ENCODE measurements at regions not wholly inside any gene's neighbourhood (a gene's known extent, or its start where the extent isn't known, plus 50 kb on each side); places are given as distances from the start of the nearest gene placed in this dataset.

- no peak for DNase-seq (ENCODE audit: low spot score in 2 of 2)
- H3K9me3 ChIP-seq: no peaks in the 10 kb centered on the region
- no peaks in the 10 kb centered on the region for H3K27me3 ChIP-seq (ENCODE audit: low read depth)
- in situ Hi-C loops (cut with MboI; ENCODE audit: low sequenced_read_pairs): no loop called here
- H3K4me3 ChIP-seq: no peak overlapping the region
- H3K4me1 ChIP-seq: no peaks in the 10 kb centered on the region
- no peaks in the 10 kb centered on the region for H3K36me3 ChIP-seq (replicated peaks)
Measured at GRCh38 chr6:8268156-8268555, 165.8 kb upstream of the EEF1E1 start.

- Histone ChIP-seq H3K36me3 (replicated peaks) (no peaks in the 10 kb centered on the region), H3K4me1 (no peaks in the 10 kb centered on the region), H3K4me3 (no peak overlapping the region), H3K9me3 (no peaks in the 10 kb centered on the region), H3K27me3 (ENCODE audit: low read depth) (no peaks in the 10 kb centered on the region)
- in situ Hi-C loops (cut with MboI; ENCODE audit: low sequenced_read_pairs): no loop called here
- DNase-seq (ENCODE audit: low spot score in 2 of 2): no peak
Measured at GRCh38 chr6:8260610-8261009, 158.3 kb upstream of the EEF1E1 start.

- H3K4me1 ChIP-seq: no peaks in the 10 kb centered on the region
- H3K4me3 ChIP-seq: no peak overlapping the region
- no peaks in the 10 kb centered on the region; the same call in 1 of the 2 replicates for H3K27me3 ChIP-seq (ENCODE audit: low read depth)
- DNase-seq (ENCODE audit: low spot score in 2 of 2): no peak
- no peaks in the 10 kb centered on the region for H3K36me3 ChIP-seq (replicated peaks)
- in situ Hi-C loops (cut with MboI; ENCODE audit: low sequenced_read_pairs): no loop called here
- H3K9me3 ChIP-seq: no peaks in the 10 kb centered on the region
Measured at GRCh38 chr6:8246403-8246802, 144.1 kb upstream of the EEF1E1 start.

GRCh38 chr6:8245726-8246125 lies 143.4 kb upstream of the EEF1E1 start:
- H3K4me3 ChIP-seq: no peak overlapping the region
- in situ Hi-C loops (cut with MboI; ENCODE audit: low sequenced_read_pairs): no loop called here
- H3K4me1 ChIP-seq: no peaks in the 10 kb centered on the region

GRCh38 chr6:8243475-8243874 lies 141.1 kb upstream of the EEF1E1 start:
- Histone ChIP-seq H3K9me3 (no peaks in the 10 kb centered on the region), H3K27me3 (ENCODE audit: low read depth) (peaks cover 4% of the 10 kb centered on the region), H3K4me1 (no peaks in the 10 kb centered on the region), H3K36me3 (replicated peaks) (no peaks in the 10 kb centered on the region), H3K4me3 (no peak overlapping the region)
- in situ Hi-C loops (cut with MboI; ENCODE audit: low sequenced_read_pairs): no loop called here
- DNase-seq (ENCODE audit: low spot score in 2 of 2): no peak

More at GRCh38 chr6:8245726-8246125, 143.4 kb upstream of the EEF1E1 start:
- DNase-seq (ENCODE audit: low spot score in 2 of 2): no peak
- H3K36me3 ChIP-seq (replicated peaks): no peaks in the 10 kb centered on the region
- no peaks in the 10 kb centered on the region for H3K9me3 ChIP-seq
- no peaks in the 10 kb centered on the region; the same call in 1 of the 2 replicates for H3K27me3 ChIP-seq (ENCODE audit: low read depth)

GRCh38 chr6:8242885-8243284 lies 140.5 kb upstream of the EEF1E1 start:
- H3K4me3 ChIP-seq: no peak overlapping the region
- in situ Hi-C loops (cut with MboI; ENCODE audit: low sequenced_read_pairs): no loop called here

GRCh38 chr6:8240301-8240700 lies 138.0 kb upstream of the EEF1E1 start:
- Histone ChIP-seq H3K4me3 (no peak overlapping the region), H3K4me1 (no peaks in the 10 kb centered on the region), H3K9me3 (no peaks in the 10 kb centered on the region), H3K36me3 (replicated peaks) (no peaks in the 10 kb centered on the region), H3K27me3 (ENCODE audit: low read depth) (peaks cover 12% of the 10 kb centered on the region)
- in situ Hi-C loops (cut with MboI; ENCODE audit: low sequenced_read_pairs): no loop called here
- DNase-seq (ENCODE audit: low spot score in 2 of 2): no peak

More at GRCh38 chr6:8242885-8243284, 140.5 kb upstream of the EEF1E1 start:
- no peaks in the 10 kb centered on the region for H3K36me3 ChIP-seq (replicated peaks)
- no peak for DNase-seq (ENCODE audit: low spot score in 2 of 2)
- H3K9me3 ChIP-seq: no peaks in the 10 kb centered on the region
- H3K4me1 ChIP-seq: no peaks in the 10 kb centered on the region
- H3K27me3 ChIP-seq (ENCODE audit: low read depth): peaks cover 10% of the 10 kb centered on the region

GRCh38 chr6:8238773-8239683 lies 136.7 kb upstream of the EEF1E1 start:
- no peak for DNase-seq (ENCODE audit: low spot score in 2 of 2)
- Histone ChIP-seq H3K36me3 (replicated peaks) (no peaks in the 10 kb centered on the region), H3K9me3 (no peaks in the 10 kb centered on the region), H3K4me1 (no peaks in the 10 kb centered on the region), H3K4me3 (no peak overlapping the region), H3K27me3 (ENCODE audit: low read depth) (peaks cover 12% of the 10 kb centered on the region)
- in situ Hi-C loops (cut with MboI; ENCODE audit: low sequenced_read_pairs): no loop called here

GRCh38 chr6:8237668-8238067 lies 135.3 kb upstream of the EEF1E1 start:
- in situ Hi-C loops (cut with MboI; ENCODE audit: low sequenced_read_pairs): no loop called here
- Histone ChIP-seq H3K4me3 (no peak overlapping the region), H3K9me3 (no peaks in the 10 kb centered on the region), H3K4me1 (no peaks in the 10 kb centered on the region), H3K27me3 (ENCODE audit: low read depth) (peaks cover 12% of the 10 kb centered on the region), H3K36me3 (replicated peaks) (no peaks in the 10 kb centered on the region)
- no peak for DNase-seq (ENCODE audit: low spot score in 2 of 2)

GRCh38 chr6:8236956-8237355 lies 134.6 kb upstream of the EEF1E1 start:
- no peaks in the 10 kb centered on the region for H3K4me1 ChIP-seq
- in situ Hi-C loops (cut with MboI; ENCODE audit: low sequenced_read_pairs): no loop called here
- peaks cover 12% of the 10 kb centered on the region for H3K27me3 ChIP-seq (ENCODE audit: low read depth)
- H3K36me3 ChIP-seq (replicated peaks): no peaks in the 10 kb centered on the region
- H3K9me3 ChIP-seq: no peaks in the 10 kb centered on the region
- no peak overlapping the region for H3K4me3 ChIP-seq
- no peak for DNase-seq (ENCODE audit: low spot score in 2 of 2)

- in situ Hi-C loops (cut with MboI; ENCODE audit: low sequenced_read_pairs): no loop called here
- Histone ChIP-seq H3K27me3 (ENCODE audit: low read depth) (peaks cover 9% of the 10 kb centered on the region), H3K9me3 (no peaks in the 10 kb centered on the region), H3K36me3 (replicated peaks) (no peaks in the 10 kb centered on the region), H3K4me1 (no peaks in the 10 kb centered on the region), H3K4me3 (no peak overlapping the region)
- no peak for DNase-seq (ENCODE audit: low spot score in 2 of 2)
Measured at GRCh38 chr6:8234321-8234720, 132.0 kb upstream of the EEF1E1 start.

- Histone ChIP-seq H3K36me3 (replicated peaks) (no peaks in the 10 kb centered on the region), H3K27me3 (ENCODE audit: low read depth) (no peaks in the 10 kb centered on the region), H3K4me3 (no peak overlapping the region), H3K4me1 (no peaks in the 10 kb centered on the region), H3K9me3 (no peaks in the 10 kb centered on the region)
- in situ Hi-C loops (cut with MboI; ENCODE audit: low sequenced_read_pairs): no loop called here
- no peak for DNase-seq (ENCODE audit: low spot score in 2 of 2)
Measured at GRCh38 chr6:8231956-8232355, 129.6 kb upstream of the EEF1E1 start.

GRCh38 chr6:8229915-8230756 lies 127.8 kb upstream of the EEF1E1 start:
- no peaks in the 10 kb centered on the region for H3K9me3 ChIP-seq
- H3K4me1 ChIP-seq: no peaks in the 10 kb centered on the region
- no peak for DNase-seq (ENCODE audit: low spot score in 2 of 2)
- no peaks in the 10 kb centered on the region for H3K36me3 ChIP-seq (replicated peaks)
- no peak overlapping the region for H3K4me3 ChIP-seq
- in situ Hi-C loops (cut with MboI; ENCODE audit: low sequenced_read_pairs): no loop called here
- no peaks in the 10 kb centered on the region for H3K27me3 ChIP-seq (ENCODE audit: low read depth)

- no peaks in the 10 kb centered on the region for H3K36me3 ChIP-seq (replicated peaks)
- DNase-seq (ENCODE audit: low spot score in 2 of 2): no peak
- in situ Hi-C loops (cut with MboI; ENCODE audit: low sequenced_read_pairs): no loop called here
Measured at GRCh38 chr6:8225113-8225512, 122.8 kb upstream of the EEF1E1 start.

More at GRCh38 chr6:8225113-8225512, 122.8 kb upstream of the EEF1E1 start:
- Histone ChIP-seq H3K9me3 (no peaks in the 10 kb centered on the region), H3K4me3 (no peak overlapping the region), H3K27me3 (ENCODE audit: low read depth) (no peaks in the 10 kb centered on the region), H3K4me1 (no peaks in the 10 kb centered on the region)

Measured in HAP-1 (cell line).